HL-60 (cell line): ENCODE measurements at regions not wholly inside any gene's neighbourhood (a gene's known extent, or its start where the extent isn't known, plus 50 kb on each side); places are given as distances from the start of the nearest gene placed in this dataset.

ENCODE experiments used
- DNase-seq, 2 experiments: peaks; one replicate each; pipeline ENCODE4 v3.0.0-alpha.2; 2010 to 2020; ENCODE audit warnings: low read depth in 1 of 2, low spot score in 1 of 2
- H3K27ac ChIP-seq: fragments of 250-450 bp; sonication (Bioruptor Pico); replicated peaks from 2 replicates; pipeline ENCODE4 v1.5.1; 2020; ENCODE audit warnings: mild to moderate bottlenecking, moderate library complexity
- H3K27me3 ChIP-seq: fragments of 250-450 bp; sonication (Bioruptor Pico); 2 replicates; pipeline ENCODE4 v1.5.1; 2021; ENCODE audit warnings: mild to moderate bottlenecking, moderate library complexity; ENCODE audit not compliant: insufficient read depth, poor library complexity, severe bottlenecking
- H3K4me3 ChIP-seq: replicated peaks from 2 replicates; pipeline ENCODE4 v1.5.1; 2011; ENCODE audit warnings: mild to moderate bottlenecking, control low read depth, low read length; ENCODE audit not compliant: insufficient read depth
- GABPA ChIP-seq: IDR thresholded peaks from 2 replicates; pipeline ENCODE4 v1.6.1; 2012; ENCODE audit warnings: low read depth
- POLR2AphosphoS5 ChIP-seq: IDR thresholded peaks from 2 replicates; pipeline ENCODE4 v1.6.1; 2012; ENCODE audit warnings: low read depth
- SPI1 ChIP-seq: IDR thresholded peaks from 2 replicates; pipeline ENCODE4 v1.6.1; 2012; ENCODE audit warnings: low read depth, mild to moderate bottlenecking, borderline replicate concordance
- TF ChIP-seq, protein P1 (sequence below): IDR thresholded peaks from one replicate; pipeline ENCODE4 v1.5.1; 2011; ENCODE audit warnings: low read length, control low read depth, inconsistent platforms; ENCODE audit not compliant: insufficient read depth
- TF ChIP-seq, protein P2 (sequence below): IDR thresholded peaks from 2 replicates; pipeline ENCODE4 v1.6.1; 2012; ENCODE audit warnings: low read depth; ENCODE audit not compliant: insufficient replicate concordance

DNA sequence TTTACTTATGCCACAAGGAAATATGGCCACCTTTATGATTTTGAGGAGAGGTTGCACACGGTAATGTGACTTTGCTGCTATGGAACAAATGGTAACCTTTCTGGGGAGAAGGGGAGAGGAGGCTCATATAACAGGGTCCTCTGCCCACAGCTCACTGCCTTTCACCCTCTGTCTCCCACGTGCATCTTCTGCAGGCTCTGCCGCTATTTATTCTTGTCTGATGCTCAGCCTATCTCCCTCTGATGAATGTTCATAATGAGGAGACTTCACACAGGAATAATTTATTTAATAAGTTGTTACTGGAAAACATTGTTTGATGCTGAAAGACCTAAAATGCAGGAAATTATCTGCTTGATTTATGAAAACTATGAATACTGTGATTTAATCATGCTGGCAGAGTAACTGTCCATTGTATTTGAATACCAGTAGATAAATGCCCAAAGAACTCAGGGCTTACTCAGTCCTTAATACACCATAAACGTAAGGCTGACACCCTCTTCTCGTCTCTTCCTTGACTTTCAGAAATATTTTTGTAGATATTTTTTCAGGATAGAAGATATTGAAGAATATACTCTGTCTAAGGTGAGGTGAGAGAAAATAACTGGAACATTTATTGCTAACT is 721.1 kb downstream of the QKI start:
- TF ChIP-seq POLR2AphosphoS5 (no peak), GABPA (no peak), SPI1 (no peak)
- TF ChIP-seq, protein P1, sequence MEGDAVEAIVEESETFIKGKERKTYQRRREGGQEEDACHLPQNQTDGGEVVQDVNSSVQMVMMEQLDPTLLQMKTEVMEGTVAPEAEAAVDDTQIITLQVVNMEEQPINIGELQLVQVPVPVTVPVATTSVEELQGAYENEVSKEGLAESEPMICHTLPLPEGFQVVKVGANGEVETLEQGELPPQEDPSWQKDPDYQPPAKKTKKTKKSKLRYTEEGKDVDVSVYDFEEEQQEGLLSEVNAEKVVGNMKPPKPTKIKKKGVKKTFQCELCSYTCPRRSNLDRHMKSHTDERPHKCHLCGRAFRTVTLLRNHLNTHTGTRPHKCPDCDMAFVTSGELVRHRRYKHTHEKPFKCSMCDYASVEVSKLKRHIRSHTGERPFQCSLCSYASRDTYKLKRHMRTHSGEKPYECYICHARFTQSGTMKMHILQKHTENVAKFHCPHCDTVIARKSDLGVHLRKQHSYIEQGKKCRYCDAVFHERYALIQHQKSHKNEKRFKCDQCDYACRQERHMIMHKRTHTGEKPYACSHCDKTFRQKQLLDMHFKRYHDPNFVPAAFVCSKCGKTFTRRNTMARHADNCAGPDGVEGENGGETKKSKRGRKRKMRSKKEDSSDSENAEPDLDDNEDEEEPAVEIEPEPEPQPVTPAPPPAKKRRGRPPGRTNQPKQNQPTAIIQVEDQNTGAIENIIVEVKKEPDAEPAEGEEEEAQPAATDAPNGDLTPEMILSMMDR = no peak
- TF ChIP-seq, protein P2, sequence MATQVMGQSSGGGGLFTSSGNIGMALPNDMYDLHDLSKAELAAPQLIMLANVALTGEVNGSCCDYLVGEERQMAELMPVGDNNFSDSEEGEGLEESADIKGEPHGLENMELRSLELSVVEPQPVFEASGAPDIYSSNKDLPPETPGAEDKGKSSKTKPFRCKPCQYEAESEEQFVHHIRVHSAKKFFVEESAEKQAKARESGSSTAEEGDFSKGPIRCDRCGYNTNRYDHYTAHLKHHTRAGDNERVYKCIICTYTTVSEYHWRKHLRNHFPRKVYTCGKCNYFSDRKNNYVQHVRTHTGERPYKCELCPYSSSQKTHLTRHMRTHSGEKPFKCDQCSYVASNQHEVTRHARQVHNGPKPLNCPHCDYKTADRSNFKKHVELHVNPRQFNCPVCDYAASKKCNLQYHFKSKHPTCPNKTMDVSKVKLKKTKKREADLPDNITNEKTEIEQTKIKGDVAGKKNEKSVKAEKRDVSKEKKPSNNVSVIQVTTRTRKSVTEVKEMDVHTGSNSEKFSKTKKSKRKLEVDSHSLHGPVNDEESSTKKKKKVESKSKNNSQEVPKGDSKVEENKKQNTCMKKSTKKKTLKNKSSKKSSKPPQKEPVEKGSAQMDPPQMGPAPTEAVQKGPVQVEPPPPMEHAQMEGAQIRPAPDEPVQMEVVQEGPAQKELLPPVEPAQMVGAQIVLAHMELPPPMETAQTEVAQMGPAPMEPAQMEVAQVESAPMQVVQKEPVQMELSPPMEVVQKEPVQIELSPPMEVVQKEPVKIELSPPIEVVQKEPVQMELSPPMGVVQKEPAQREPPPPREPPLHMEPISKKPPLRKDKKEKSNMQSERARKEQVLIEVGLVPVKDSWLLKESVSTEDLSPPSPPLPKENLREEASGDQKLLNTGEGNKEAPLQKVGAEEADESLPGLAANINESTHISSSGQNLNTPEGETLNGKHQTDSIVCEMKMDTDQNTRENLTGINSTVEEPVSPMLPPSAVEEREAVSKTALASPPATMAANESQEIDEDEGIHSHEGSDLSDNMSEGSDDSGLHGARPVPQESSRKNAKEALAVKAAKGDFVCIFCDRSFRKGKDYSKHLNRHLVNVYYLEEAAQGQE = no peak
- no peak for DNase-seq
- H3K27ac ChIP-seq = no peak overlapping the region

DNA sequence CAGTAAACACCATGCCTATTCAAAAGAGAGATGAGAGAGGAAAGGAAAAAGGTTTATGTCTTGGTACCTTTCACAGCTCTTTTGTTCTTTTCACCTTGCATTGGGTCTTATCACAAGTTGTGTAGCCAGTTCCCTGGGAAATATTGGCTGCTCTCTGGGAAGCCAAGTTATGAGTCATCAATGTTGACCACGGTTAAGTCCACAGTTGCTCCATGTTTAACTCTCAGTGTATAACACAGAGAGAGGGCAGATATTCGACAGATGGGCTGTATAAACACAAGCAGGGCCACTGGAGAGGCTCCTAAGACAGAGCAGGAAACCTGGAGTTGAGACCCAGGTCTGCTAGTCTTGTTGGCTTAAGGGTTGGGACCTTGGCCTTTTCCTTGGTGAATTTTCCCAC is 718.6 kb downstream of the QKI start:
- no peaks in the 10 kb centered on the region for H3K27me3 ChIP-seq
- no peak for DNase-seq
- no peak overlapping the region for H3K4me3 ChIP-seq
- no peak overlapping the region for H3K27ac ChIP-seq
- TF ChIP-seq, protein P1 = no peak
- TF ChIP-seq POLR2AphosphoS5 = no peak
- TF ChIP-seq, protein P2 = no peak
- TF ChIP-seq SPI1 = no peak
- TF ChIP-seq GABPA = no peak

More for the DNA sequence above, 721.1 kb downstream of the QKI start:
- H3K27me3 ChIP-seq = no peaks in the 10 kb centered on the region
- no peak overlapping the region for H3K4me3 ChIP-seq

DNA sequence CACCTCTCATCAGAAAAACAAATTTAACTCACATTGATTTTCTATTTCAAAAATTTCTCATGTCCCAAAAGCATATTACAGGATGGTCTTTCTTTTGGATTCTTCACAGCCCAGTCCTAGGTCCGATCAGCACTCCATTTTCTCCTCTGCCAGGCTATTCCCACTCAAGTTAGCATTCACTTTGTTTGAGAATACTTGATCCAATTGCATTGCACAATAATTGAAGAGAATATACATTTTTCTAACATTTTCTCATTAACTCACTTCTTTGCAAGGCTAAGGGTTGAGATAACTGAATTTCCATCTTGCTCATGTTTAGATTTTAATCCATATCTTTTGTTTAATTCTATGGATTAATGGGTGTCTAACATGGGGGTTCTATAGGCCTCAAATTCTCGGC is 716.1 kb downstream of the QKI start:
- H3K4me3 ChIP-seq = no peak overlapping the region
- H3K27me3 ChIP-seq = no peaks in the 10 kb centered on the region
- no peak overlapping the region for H3K27ac ChIP-seq
- TF ChIP-seq POLR2AphosphoS5 = no peak
- TF ChIP-seq SPI1 = no peak
- TF ChIP-seq, protein P1 = no peak
- TF ChIP-seq GABPA = no peak
- TF ChIP-seq, protein P2 = no peak
- DNase-seq = no peak
